GM19239 (cell line): ENCODE measurements at regions not wholly inside any gene's neighbourhood (a gene's known extent, or its start where the extent isn't known, plus 50 kb on each side); places are given as distances from the start of the nearest gene placed in this dataset.

Experiments
- DNase-seq: peaks from one replicate; pipeline ENCODE4 v3.0.0; 2011; ENCODE audit warnings: low spot score; ENCODE audit not compliant: insufficient read length
- FAIRE-seq: peaks from 2 replicates; lab custom pipeline; 2011; peaks lifted over from hg19 to GRCh38; lab: Jason Lieb, UNC

GRCh38 chr6:145384503-145384902 is 350.8 kb downstream of the EPM2A start:
- FAIRE-seq: no peak

DNA sequence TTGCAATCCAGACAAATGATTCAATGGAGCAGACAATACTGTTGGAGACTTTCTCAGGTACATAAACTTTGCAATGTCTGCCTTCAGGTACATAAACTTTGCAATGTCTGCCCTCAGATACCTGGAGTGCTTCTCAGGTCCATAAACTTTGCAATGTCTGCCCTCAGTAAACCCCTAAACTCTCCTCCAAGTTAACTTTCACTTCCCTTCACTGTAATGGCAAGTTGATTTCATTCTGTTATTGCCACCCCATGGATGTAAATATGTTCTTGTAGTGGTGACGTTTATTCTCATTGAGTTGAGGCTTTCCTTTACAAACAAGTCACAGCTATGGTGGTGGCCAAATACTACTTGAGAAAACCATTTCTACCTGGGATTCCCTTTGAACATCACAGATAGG is 338.8 kb downstream of the EPM2A start:
- DNase-seq: no peak
- FAIRE-seq: peak; percentile 49

More at GRCh38 chr6:145384503-145384902, 350.8 kb downstream of the EPM2A start:
- no peak for DNase-seq

GRCh38 chr6:145400508-145400907 is 334.8 kb downstream of the EPM2A start:
- DNase-seq (no peak), FAIRE-seq (no peak)

- DNase-seq: no peak
These were observed 330.2 kb downstream of the EPM2A start for GRCh38 chr6:145405006-145405551.

DNA sequence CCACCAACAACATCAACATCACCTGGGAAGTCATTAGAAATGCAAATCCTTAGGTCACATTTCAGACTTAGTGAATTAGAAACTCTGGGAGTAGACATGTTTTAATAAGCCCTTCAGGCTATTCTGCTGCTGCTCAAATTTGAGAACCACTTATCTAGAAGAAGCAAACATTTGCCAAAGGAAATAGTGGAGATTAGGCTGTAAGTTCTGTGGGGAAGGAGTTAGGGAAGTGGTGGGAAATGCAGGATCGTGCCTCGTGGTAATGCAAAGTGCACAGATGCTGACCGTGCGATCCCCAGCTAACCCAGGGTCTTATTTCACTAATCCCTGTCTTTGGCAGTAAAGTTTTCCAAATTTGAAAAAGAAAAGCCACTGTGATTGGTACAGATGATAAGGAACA is 328.5 kb downstream of the EPM2A start:
- no peak for DNase-seq
- no peak for FAIRE-seq

More at GRCh38 chr6:145405006-145405551, 330.2 kb downstream of the EPM2A start:
- no peak for FAIRE-seq

- FAIRE-seq: no peak
- DNase-seq: no peak
These were observed 319.7 kb downstream of the EPM2A start for GRCh38 chr6:145415616-145416015.

DNA sequence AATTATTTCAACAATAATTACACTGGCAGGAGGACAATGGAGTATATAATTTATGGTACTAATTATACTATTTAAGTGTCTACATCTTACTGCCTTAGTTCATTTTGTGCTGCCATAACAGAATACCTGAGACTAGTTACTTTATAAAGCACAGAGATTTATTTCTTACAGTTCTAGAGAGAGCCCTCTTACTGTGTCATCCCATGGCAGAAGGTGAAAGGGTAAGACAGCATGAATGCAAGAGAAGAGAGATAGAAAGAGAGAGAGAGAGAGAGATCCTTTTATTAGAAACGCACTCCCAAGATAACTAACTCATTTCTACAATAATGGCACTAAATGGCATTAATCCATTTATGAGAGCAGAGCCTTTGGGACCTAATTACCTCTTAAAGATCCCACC is 314.7 kb downstream of the EPM2A start:
- no peak for DNase-seq
- FAIRE-seq: no peak

DNA sequence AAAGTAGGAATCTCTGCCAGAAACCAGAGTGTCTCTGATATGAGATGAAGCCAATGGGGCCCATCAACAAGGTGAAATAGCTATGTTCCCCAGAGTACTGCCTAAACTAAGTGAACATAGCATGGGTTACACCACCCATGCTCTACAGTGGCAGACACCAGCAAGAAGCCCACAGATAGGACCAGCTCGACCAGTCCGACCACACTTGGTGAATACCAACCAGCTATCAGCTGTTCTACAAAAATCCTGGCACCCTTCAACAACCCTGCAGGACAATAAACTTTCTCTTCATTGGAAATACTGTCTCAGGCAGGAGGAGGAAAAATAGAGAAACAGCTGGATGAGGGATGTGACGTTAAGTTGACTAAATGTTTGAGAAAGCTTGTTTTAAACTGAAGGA is 311.4 kb downstream of the EPM2A start:
- DNase-seq: no peak
- FAIRE-seq: no peak

- FAIRE-seq (no peak), DNase-seq (no peak)
These were observed 308.1 kb downstream of the EPM2A start for GRCh38 chr6:145427232-145427631.

DNA sequence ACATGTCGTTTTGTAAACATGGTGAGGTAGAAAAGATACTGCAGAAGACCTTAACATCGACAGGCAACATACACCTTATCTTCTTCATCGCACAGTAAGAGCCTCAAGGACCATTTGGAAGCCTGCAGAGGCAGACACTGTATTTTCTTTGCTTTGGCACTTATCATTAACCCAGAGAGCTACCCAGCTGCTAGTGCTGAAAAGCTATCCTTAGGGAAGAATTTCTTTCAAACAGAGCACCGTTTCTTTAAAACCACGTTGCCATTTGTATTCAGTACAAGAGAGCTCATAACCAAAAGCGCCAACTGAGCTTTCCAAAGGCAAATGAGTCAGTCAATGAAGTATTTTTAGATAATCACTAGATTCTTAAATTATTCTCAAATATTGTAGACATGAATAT is 306.6 kb downstream of the EPM2A start:
- no peak for DNase-seq
- no peak for FAIRE-seq

DNA sequence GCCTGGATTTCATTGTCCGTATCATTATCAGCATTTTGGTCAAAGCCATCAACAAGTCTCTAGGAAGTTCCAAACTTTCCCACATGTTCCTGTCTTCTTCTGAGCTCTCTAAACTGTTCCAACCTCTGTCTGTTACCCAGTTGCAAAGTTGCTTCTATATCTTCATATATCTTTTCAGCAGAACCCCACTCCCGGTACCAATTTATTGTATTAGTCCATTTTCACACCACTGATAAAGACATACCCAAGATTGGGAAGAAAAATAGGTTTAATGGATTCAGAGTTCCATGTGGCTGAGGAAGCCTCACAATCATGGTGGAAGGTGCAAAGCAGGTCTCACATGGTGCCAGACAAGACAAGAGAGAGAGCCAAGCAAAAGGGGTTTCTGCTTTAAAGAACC is 293.2 kb downstream of the EPM2A start:
- no peak for DNase-seq
- no peak for FAIRE-seq

DNA sequence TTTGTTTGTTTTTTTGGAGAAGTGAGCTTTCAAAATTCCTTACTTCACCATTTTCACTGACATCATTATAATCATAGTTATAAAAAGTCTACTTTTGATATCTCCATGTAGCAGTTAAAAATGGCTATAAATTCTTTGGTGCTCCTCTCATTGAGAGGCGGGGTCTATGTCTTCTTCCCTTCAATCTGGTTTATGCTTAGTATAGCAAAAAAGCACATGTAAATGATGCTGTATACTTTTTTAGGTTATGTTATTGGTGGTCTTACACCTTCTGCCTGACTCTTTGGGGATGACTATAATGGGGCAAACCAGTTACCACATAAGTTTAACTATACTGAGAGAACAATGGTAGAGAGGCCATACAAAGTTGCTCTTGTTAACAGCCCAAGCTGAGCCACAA is 289.6 kb downstream of the EPM2A start:
- FAIRE-seq (no peak), DNase-seq (no peak)

DNA sequence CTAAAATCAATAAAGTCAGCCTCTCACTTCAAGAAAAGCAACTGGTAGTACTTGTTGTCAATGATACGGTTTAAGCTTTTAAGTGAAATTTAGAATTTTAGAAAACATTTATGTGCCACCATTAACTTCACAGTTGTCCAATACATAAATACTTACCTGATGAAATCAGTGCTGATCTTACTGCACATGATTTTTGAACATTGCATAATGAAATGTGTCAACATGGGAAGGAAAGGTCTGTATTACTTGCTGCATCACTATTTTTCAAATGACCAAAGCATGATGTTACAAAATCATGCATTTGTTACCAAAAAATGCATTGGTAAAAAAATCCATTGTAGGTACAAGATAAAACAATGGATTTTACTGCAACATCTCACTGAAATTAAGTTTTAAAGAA is 284.3 kb downstream of the EPM2A start:
- FAIRE-seq: no peak
- no peak for DNase-seq

- no peak for FAIRE-seq
- no peak for DNase-seq
These were observed 281.9 kb downstream of the EPM2A start for GRCh38 chr6:145453376-145453775.

DNA sequence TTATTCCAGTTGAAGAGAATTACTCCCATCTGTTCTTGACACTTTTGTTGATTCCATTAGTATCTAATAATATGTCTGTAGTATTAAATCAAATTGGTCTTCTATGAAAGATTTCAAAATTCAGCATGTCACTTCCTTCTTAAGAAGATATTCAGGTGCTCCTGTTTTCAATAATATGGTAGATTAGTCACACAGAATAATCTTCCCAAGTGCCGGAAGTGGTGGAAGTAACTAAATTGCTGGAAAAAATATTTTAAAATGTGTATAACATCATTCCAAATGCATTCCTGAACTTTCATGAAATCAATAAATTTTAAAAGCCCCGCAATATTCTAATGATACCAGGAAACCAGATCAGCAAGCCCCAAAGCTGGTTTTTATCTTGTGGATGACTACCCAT is 281.3 kb downstream of the EPM2A start:
- no peak for FAIRE-seq
- no peak for DNase-seq

GRCh38 chr6:145457556-145457955 is 277.8 kb downstream of the EPM2A start:
- DNase-seq (no peak), FAIRE-seq (no peak)

DNA sequence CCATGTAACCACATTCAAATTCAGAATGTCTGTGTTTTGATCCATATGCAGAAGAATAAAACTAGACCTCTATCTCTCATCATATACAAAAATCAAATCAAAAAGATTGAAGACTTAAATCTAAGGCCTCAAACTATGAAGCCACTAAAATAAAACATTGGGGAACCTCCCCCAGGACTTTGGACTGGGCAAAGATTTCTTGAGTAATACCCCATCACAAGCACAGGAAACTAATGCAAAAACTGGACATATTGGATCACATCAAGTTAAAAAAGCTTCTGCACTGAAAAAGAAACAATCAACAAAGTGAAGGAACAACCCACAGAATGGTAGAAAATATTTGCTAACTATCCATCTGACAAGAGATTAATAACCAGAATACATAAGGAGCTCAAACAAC is 266.8 kb downstream of the EPM2A start:
- DNase-seq: no peak
- no peak for FAIRE-seq

- no peak for FAIRE-seq
These were observed 266.3 kb downstream of the EPM2A start for GRCh38 chr6:145469021-145469420.

DNA sequence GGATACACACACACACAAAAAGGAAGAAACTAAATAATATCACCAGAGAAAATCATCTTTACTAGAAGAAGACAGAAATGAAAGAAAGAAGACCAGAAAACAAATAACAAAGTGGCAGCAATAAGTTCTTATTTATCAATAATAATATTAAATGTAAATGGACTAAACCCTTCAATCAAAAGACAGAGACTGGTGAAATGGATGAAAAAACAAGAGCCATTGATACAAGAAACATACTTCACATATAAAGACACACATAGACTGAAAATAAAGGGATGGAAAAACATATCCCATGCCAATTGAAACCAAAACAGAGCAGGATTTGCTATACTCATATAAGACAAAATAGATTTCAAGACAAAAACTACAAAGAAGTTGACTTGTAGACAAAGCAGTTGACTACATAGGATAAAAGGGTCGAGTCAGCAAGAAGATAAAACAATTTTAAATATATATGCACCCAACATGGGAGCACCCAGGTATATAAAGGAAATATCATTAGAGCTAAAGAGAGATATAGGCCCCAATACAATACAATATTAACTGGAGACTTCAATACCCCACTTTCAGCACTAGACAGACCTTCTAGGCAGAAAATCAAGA is 259.4 kb downstream of the EPM2A start:
- no peak for FAIRE-seq
- DNase-seq: no peak

More at GRCh38 chr6:145469021-145469420, 266.3 kb downstream of the EPM2A start:
- no peak for DNase-seq

DNA sequence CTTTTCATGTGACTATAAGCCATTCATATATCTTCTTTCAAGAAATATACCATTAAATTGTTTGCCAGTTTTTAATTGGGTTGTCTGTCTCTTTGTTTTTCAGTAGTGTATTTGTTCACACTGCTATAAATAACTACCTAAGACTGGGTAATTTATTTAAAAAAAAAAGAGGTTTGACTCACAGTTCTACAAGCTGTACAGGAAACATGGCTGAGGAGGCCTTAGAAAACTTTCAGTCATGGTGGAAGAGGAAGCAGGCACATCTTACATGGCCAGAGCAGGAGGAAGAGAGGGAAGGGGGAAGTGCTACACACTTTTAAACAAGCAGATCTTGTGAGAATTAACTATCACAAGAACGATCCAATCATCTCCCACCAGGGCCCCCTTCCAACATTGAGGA is 255.3 kb downstream of the EPM2A start:
- FAIRE-seq: no peak

GRCh38 chr6:145483191-145483996 is 251.9 kb downstream of the EPM2A start:
- FAIRE-seq: no peak
- no peak for DNase-seq

More for the DNA sequence above, 255.3 kb downstream of the EPM2A start:
- no peak for DNase-seq
